GM12892 (cell line): ENCODE measurements at regions not wholly inside any gene's neighbourhood (a gene's known extent, or its start where the extent isn't known, plus 50 kb on each side); places are given as distances from the start of the nearest gene placed in this dataset.

ENCODE experiments used
- POLR2A ChIP-seq: IDR thresholded peaks from 2 replicates; pipeline ENCODE4 v1.6.1; 2011; ENCODE audit warnings: low read depth, low read length, control low read depth
- POLR2AphosphoS5 ChIP-seq: IDR thresholded peaks from 2 replicates; pipeline ENCODE4 v1.6.1; 2011; ENCODE audit warnings: low read depth, low read length, control low read depth
- TAF1 ChIP-seq: IDR thresholded peaks from 2 replicates; pipeline ENCODE4 v1.6.1; 2011; ENCODE audit warnings: low read depth, mild to moderate bottlenecking, control low read depth, low read length, borderline replicate concordance

GRCh38 chr2:105468582-105469042 lies 69.8 kb upstream of the FHL2 start:
- TF ChIP-seq POLR2A (no peak), POLR2AphosphoS5 (no peak), TAF1 (no peak)
